ENCODE measurements at regions not wholly inside any gene's neighbourhood (a gene's known extent, or its start where the extent isn't known, plus 50 kb on each side); places are given as distances from the start of the nearest gene placed in this dataset.

DNA sequence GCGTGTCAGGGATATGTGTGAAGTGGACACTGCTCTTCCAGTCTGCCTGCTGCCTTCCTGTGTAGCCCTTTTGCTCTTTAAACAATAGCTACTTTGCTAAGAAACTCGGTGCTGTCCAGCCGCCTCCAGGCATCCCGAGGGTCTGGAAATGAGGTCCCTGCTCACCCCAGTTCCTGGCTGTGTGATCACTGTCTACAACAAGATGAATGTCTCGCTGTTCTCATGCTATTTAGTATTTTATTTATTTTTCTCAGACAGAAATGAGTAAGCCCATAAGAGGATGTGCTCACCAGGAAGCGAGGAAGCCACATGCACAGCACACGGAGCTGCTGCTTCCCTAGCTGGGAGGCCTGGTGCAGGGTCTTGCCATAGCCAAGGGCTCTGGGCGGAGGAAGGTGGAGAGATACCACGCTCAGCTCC, 167.0 kb upstream of the PITRM1 start:
- TF ChIP-seq, protein P1, sequence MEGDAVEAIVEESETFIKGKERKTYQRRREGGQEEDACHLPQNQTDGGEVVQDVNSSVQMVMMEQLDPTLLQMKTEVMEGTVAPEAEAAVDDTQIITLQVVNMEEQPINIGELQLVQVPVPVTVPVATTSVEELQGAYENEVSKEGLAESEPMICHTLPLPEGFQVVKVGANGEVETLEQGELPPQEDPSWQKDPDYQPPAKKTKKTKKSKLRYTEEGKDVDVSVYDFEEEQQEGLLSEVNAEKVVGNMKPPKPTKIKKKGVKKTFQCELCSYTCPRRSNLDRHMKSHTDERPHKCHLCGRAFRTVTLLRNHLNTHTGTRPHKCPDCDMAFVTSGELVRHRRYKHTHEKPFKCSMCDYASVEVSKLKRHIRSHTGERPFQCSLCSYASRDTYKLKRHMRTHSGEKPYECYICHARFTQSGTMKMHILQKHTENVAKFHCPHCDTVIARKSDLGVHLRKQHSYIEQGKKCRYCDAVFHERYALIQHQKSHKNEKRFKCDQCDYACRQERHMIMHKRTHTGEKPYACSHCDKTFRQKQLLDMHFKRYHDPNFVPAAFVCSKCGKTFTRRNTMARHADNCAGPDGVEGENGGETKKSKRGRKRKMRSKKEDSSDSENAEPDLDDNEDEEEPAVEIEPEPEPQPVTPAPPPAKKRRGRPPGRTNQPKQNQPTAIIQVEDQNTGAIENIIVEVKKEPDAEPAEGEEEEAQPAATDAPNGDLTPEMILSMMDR (IDR thresholded peaks at IDR 0.05 in 4 of 5, conservative IDR thresholded peaks at IDR 0.05 in 1 of 5) = no peak
- TF ChIP-seq POLR2A (IDR thresholded peaks at IDR 0.05) = no peak

All from gastrocnemius medialis (tissue), 4 donors.